Prostate gland (tissue), 2 donors: ENCODE measurements at regions not wholly inside any gene's neighbourhood (a gene's known extent, or its start where the extent isn't known, plus 50 kb on each side); places are given as distances from the start of the nearest gene placed in this dataset.

Source experiments
- DNase-seq: peaks from one replicate; pipeline ENCODE4 v3.0.0-alpha.2; 2019; ENCODE audit warnings: low spot score
- H3K27ac ChIP-seq, 2 donors: fragments of 200-600 bp; sonication (generic); 2 replicates each; pipeline ENCODE4 v1.5.1; 2017 to 2019
- H3K27me3 ChIP-seq: fragments of 200-600 bp; sonication (generic); replicated peaks from 2 replicates; pipeline ENCODE4 v1.5.1; 2019; ENCODE audit not compliant: insufficient read depth
- H3K36me3 ChIP-seq, 2 donors: fragments of 200-600 bp; sonication (generic); 1 replicate in 1 of 2; 2 replicates in 1 of 2; pipeline versions ENCODE4 v1.5.1 to v1.8.1; 2017 to 2019
- H3K4me1 ChIP-seq: fragments of 200-600 bp; sonication (generic); replicated peaks from 2 replicates; pipeline ENCODE4 v1.5.1; 2019
- H3K4me3 ChIP-seq, 2 donors: fragments of 200-600 bp; sonication (generic); 2 replicates each; pipeline ENCODE4 v1.5.1; 2017 to 2019
- H3K9me3 ChIP-seq: fragments of 200-600 bp; sonication (generic); 2 replicates; pipeline ENCODE4 v1.5.1; 2017
- POLR2A ChIP-seq: fragments of 450-650 bp; IDR thresholded peaks from one replicate; pipeline ENCODE4 v1.6.1; 2016; ENCODE audit warnings: antibody characterized with exemption, mild to moderate bottlenecking
- POLR2AphosphoS5 ChIP-seq: sonication (generic); formaldehyde crosslinking; IDR thresholded peaks from one replicate; pipeline ENCODE4 v1.6.1; 2017; ENCODE audit warnings: antibody characterized with exemption
- WGBS: methylation state at CpG from one replicate; pipeline ENCODE4 v1.1.5; 2018; 5-methylcytosine and 5-hydroxymethylcytosine counted together
- intact Hi-C: fragments of 100-400 bp; cut with DNase I; formaldehyde crosslinking; loops from one replicate; pipeline ENCODE4 v1.14.2; 2022
- TF ChIP-seq, protein P1 (sequence below), 4 experiments: fragments of 200-600 bp in 2 of 4; fragments of 450-650 bp in 2 of 4; sonication (generic) in 2 of 4; IDR thresholded peaks; 1 replicate in 3 of 4; 2 replicates in 1 of 4; pipeline ENCODE4 v1.5.1; 2016 to 2019; ENCODE audit warnings: antibody characterized with exemption in 4 of 4, mild to moderate bottlenecking in 2 of 4, moderate library complexity in 2 of 4

DNA sequence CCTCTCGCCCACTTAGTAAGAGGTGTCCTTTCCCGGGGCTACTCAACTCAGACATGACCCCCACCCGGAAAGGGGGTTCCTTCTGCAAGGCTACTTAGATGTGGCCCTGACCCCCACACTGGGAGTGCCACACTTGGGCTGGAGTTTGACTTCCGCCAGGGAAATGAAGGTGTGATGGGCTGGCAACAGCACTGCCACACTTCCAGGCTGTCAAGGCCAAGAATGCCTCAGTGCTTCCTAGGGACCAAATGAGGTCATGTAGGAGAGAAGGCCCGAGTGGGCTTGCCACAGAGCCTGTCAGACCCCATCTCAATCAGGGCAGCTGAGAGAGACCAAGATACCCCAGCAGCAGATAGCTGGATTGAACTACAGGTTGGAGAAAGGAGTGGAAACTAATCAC lies 55.5 kb downstream of the DRD1 start:
- Histone ChIP-seq H3K27ac (no peak overlapping the region), H3K27me3 (no peaks in the 10 kb centered on the region), H3K4me3 (no peak overlapping the region), H3K36me3 (no peaks in the 10 kb centered on the region), H3K4me1 (no peaks in the 10 kb centered on the region), H3K9me3 (no peaks in the 10 kb centered on the region)
- intact Hi-C loops: no loop called here
- TF ChIP-seq, protein P1, sequence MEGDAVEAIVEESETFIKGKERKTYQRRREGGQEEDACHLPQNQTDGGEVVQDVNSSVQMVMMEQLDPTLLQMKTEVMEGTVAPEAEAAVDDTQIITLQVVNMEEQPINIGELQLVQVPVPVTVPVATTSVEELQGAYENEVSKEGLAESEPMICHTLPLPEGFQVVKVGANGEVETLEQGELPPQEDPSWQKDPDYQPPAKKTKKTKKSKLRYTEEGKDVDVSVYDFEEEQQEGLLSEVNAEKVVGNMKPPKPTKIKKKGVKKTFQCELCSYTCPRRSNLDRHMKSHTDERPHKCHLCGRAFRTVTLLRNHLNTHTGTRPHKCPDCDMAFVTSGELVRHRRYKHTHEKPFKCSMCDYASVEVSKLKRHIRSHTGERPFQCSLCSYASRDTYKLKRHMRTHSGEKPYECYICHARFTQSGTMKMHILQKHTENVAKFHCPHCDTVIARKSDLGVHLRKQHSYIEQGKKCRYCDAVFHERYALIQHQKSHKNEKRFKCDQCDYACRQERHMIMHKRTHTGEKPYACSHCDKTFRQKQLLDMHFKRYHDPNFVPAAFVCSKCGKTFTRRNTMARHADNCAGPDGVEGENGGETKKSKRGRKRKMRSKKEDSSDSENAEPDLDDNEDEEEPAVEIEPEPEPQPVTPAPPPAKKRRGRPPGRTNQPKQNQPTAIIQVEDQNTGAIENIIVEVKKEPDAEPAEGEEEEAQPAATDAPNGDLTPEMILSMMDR (IDR thresholded peaks at IDR 0.05): no peak
- TF ChIP-seq POLR2A (no peak), POLR2AphosphoS5 (no peak)
- WGBS: 86% methylated on average over 5 of the region's 5 CpGs
- no peak for DNase-seq

DNA sequence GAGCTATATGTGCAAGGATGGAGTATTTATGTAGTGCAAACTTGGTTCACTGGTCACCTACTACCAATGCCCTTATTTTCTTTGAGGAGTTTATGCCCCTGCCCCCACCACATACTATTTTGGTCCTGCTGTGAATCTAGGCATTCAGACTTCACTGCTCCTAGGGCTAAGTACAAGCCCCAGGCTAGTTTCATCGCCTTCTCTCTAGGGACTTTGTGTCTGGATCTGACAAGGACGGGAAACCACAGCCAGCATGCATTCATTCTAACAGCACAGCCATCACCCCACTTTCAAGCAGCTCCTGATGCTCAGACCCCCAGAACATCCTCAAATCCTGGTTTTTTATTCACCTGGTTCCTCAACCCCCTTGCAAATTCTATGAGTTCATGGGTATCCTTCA lies 56.8 kb downstream of the DRD1 start:
- intact Hi-C loops: no loop called here
- Histone ChIP-seq H3K27ac (no peak overlapping the region), H3K36me3 (no peaks in the 10 kb centered on the region), H3K4me1 (no peaks in the 10 kb centered on the region), H3K9me3 (no peaks in the 10 kb centered on the region), H3K27me3 (no peaks in the 10 kb centered on the region), H3K4me3 (no peak overlapping the region)
- WGBS: 78% methylated on average over 2 of the region's 2 CpGs
- no peak for DNase-seq
- TF ChIP-seq POLR2A: no peak
- TF ChIP-seq, protein P1 (IDR thresholded peaks at IDR 0.05): no peak
- no peak for TF ChIP-seq POLR2AphosphoS5

DNA sequence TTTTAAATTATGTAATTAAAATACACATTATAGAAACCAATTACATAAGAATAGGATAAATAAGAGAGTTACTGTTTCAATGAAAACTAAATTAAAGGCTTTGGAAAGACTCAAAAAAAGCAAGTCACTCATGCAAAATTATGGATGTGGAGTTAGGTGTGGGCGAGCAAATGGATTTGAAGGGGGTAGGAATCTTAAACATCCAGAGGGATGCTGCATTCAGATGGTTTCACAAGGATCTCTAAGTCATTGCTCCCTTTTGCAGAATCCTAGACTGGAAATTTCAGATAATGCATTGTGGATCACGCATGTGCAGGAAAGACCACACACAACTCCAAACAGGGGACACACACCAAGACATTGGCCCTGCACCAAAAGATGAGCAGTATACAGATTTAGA lies 57.5 kb downstream of the DRD1 start:
- H3K36me3 ChIP-seq: no peaks in the 10 kb centered on the region
- H3K27ac ChIP-seq: no peak overlapping the region
- H3K4me1 ChIP-seq: no peaks in the 10 kb centered on the region
- no peak overlapping the region for H3K4me3 ChIP-seq
- TF ChIP-seq POLR2AphosphoS5 (no peak), POLR2A (no peak)
- TF ChIP-seq, protein P1 (IDR thresholded peaks at IDR 0.05): no peak
- intact Hi-C loops: no loop called here
- no peaks in the 10 kb centered on the region for H3K9me3 ChIP-seq
- no peaks in the 10 kb centered on the region for H3K27me3 ChIP-seq
- DNase-seq: no peak
- 95% methylated on average over 2 of the region's 2 CpGs for WGBS

DNA sequence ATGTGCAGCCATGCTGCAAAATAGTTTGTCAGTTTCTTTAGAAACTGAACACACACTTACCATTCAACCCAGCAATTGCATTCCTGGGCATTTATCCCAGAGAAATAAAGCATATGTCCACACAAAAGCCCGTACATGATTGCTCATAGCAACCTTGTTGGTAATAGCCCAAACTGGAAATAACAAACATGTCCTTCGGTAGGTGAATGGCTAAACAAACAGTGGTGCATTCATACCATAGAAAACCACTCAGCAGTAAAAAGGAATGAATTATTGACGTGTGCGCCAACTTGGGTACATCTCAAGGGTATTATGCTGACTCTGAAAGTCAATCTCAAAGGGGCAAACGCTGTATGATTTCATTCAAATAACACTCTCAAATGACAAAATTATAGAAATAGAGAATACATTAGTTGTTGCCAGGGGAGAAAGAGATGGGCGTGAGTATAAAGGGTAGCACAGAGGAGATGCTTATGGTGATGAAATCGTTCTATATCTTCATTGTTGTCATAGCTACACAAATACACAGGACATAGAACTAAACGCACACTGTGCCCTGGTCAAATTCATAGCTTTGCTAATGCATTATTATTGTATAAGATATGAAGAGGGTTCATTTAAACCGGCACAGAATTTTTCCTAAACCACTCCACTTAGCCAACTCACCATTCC lies 58.2 kb downstream of the DRD1 start:
- Histone ChIP-seq H3K27me3 (no peaks in the 10 kb centered on the region), H3K4me1 (no peaks in the 10 kb centered on the region), H3K27ac (no peak overlapping the region), H3K36me3 (no peaks in the 10 kb centered on the region), H3K9me3 (no peaks in the 10 kb centered on the region), H3K4me3 (no peak overlapping the region)
- peak; percentile 28 for DNase-seq
- 43% methylated on average over 9 of the region's 9 CpGs for WGBS
- TF ChIP-seq POLR2AphosphoS5 (peak; percentile 72), POLR2A (no peak)
- TF ChIP-seq, protein P1 (IDR thresholded peaks at IDR 0.05): no peak
- intact Hi-C loops: no loop called here
